ENCODE measurements at regions not wholly inside any gene's neighbourhood (a gene's known extent, or its start where the extent isn't known, plus 50 kb on each side); places are given as distances from the start of the nearest gene placed in this dataset.

GRCh38 chr22:48734961-48735360 is 1092.7 kb downstream of the BRD1 start:
- Histone ChIP-seq H3K9me3 (no peaks in the 10 kb centered on the region), H3K36me3 (no peaks in the 10 kb centered on the region), H3K27ac (no peak overlapping the region), H3K27me3 (no peaks in the 10 kb centered on the region), H3K4me3 (no peak overlapping the region), H3K4me1 (no peaks in the 10 kb centered on the region)
- no peak for TF ChIP-seq POLR2A (IDR thresholded peaks at IDR 0.05)
- TF ChIP-seq CTCF (IDR thresholded peaks at IDR 0.05), result no peak
- intact Hi-C loops (cut with DNase I), result no loop called here
- no peak for DNase-seq
- 76 to 82% methylated on average over 10 to 12 of the region's 16 CpGs for WGBS, 2 donors

- TF ChIP-seq POLR2A (IDR thresholded peaks at IDR 0.05) (no peak), CTCF (IDR thresholded peaks at IDR 0.05) (no peak)
- Histone ChIP-seq H3K9me3 (no peaks in the 10 kb centered on the region), H3K4me3 (no peak overlapping the region), H3K27ac (no peak overlapping the region), H3K36me3 (no peaks in the 10 kb centered on the region), H3K27me3 (peaks cover 0 to 3% (median 0%) of the 10 kb centered on the region in 4 donors), H3K4me1 (no peaks in the 10 kb centered on the region)
- DNase-seq, result no peak
- WGBS, 2 donors, result 70 to 83% methylated on average over 9 of the region's 10 CpGs
- intact Hi-C loops (cut with DNase I), result no loop called here
Measured at GRCh38 chr22:48734359-48734758, 1093.3 kb downstream of the BRD1 start.

- intact Hi-C loops (cut with DNase I), result no loop called here
- Histone ChIP-seq H3K4me3 (no peak overlapping the region), H3K36me3 (no peaks in the 10 kb centered on the region), H3K27ac (no peak overlapping the region), H3K27me3 (peaks cover 0 to 10% (median 0%) of the 10 kb centered on the region in 4 donors), H3K4me1 (no peaks in the 10 kb centered on the region), H3K9me3 (peaks cover 0 to 4% (median 0%) of the 10 kb centered on the region in 3 donors)
- WGBS, 2 donors, result 78 to 94% methylated on average over 6 to 9 of the region's 9 CpGs
- DNase-seq, result no peak
- TF ChIP-seq CTCF (IDR thresholded peaks at IDR 0.05) (no peak), POLR2A (IDR thresholded peaks at IDR 0.05) (no peak)
Measured at GRCh38 chr22:48729499-48730171, 1098.0 kb downstream of the BRD1 start.

- no peak for TF ChIP-seq POLR2A (IDR thresholded peaks at IDR 0.05)
- no peak overlapping the region for H3K4me3 ChIP-seq
- H3K9me3 ChIP-seq, result peaks cover 0 to 4% (median 0%) of the 10 kb centered on the region in 3 donors
- H3K36me3 ChIP-seq, result no peaks in the 10 kb centered on the region
- no peak overlapping the region for H3K27ac ChIP-seq
- WGBS, 2 donors, result 70 to 85% methylated on average over 3 of the region's 3 CpGs
- no peak for DNase-seq
- no peaks in the 10 kb centered on the region for H3K4me1 ChIP-seq
- peaks cover 0 to 21% (median 0%) of the 10 kb centered on the region in 4 donors for H3K27me3 ChIP-seq
- intact Hi-C loops (cut with DNase I), result no loop called here
Measured at GRCh38 chr22:48727454-48728058, 1100.1 kb downstream of the BRD1 start.

GRCh38 chr22:48724899-48725298 is 1102.8 kb downstream of the BRD1 start:
- Histone ChIP-seq H3K27ac (no peak overlapping the region), H3K4me3 (no peak overlapping the region), H3K4me1 (peaks cover 0 to 8% (median 0%) of the 10 kb centered on the region in 3 donors), H3K36me3 (no peaks in the 10 kb centered on the region), H3K9me3 (peaks cover 0 to 4% (median 0%) of the 10 kb centered on the region in 3 donors), H3K27me3 (peaks cover 0 to 27% (median 0%) of the 10 kb centered on the region in 4 donors)
- intact Hi-C loops (cut with DNase I), result no loop called here
- TF ChIP-seq CTCF (IDR thresholded peaks at IDR 0.05) (no peak), POLR2A (IDR thresholded peaks at IDR 0.05) (no peak)
- WGBS, 2 donors, result 52 to 67% methylated on average over 2 to 8 of the region's 12 CpGs
- no peak for DNase-seq

Data from esophagus squamous epithelium (tissue), 5 donors.